Right cardiac atrium (tissue), 5 donors: ENCODE measurements at regions not wholly inside any gene's neighbourhood (a gene's known extent, or its start where the extent isn't known, plus 50 kb on each side); places are given as distances from the start of the nearest gene placed in this dataset.

Source experiments
- ATAC-seq, 2 donors: fragments of 200-7000 bp; cut with Tn5 transposase; one replicate each; pipeline versions ENCODE4 v1.8.0 to v1.9.1; 2020; ENCODE audit warnings: moderate library complexity in 2 of 2, mild to moderate bottlenecking in 1 of 2
- DNase-seq, 3 donors: peaks; one replicate each; pipeline ENCODE4 v3.0.0-alpha.2; 2020
- H3K27ac ChIP-seq: one replicate; pipeline ENCODE4 v1.5.1; 2013; ENCODE audit warnings: mild to moderate bottlenecking, low read length, control low read depth, moderate library complexity
- H3K27me3 ChIP-seq: one replicate; pipeline ENCODE4 v1.6.1; 2013; ENCODE audit not compliant: control insufficient read depth, insufficient read depth
- H3K4me1 ChIP-seq: one replicate; pipeline ENCODE4 v1.6.1; 2013; ENCODE audit warnings: low read length; ENCODE audit not compliant: control insufficient read depth, insufficient read depth
- H3K4me3 ChIP-seq: one replicate; pipeline ENCODE4 v1.5.1; 2013; ENCODE audit warnings: low read length, control low read depth
- H3K9me3 ChIP-seq: one replicate; pipeline ENCODE4 v1.6.1; 2013; ENCODE audit warnings: low read length; ENCODE audit not compliant: control insufficient read depth
- WGBS: extraction: QIAGEN DNeasy Blood & Tissue Kit; methylation state at CpG from one replicate; pipeline ENCODE4 v1.1.7; 2013; 5-methylcytosine and 5-hydroxymethylcytosine counted together
- intact Hi-C, 4 donors: fragments of 100-400 bp; cut with DNase I; formaldehyde crosslinking; loops; one replicate each; pipeline versions ENCODE4 v1.11.0 to v1.14.0; 2022 to 2023
- microRNA-seq, 2 donors: library from miRNA; unstranded; fragments of <30 nt; microRNA quantifications; one replicate each; pipeline ENCODE4 v1.2.0, GENCODE V29; 2020 to 2021
- donor health status: healthy with polysubstance abuse.
- donor health status: DM: no; HTN: yes; CAD: no.
- donor health status: DM: no; HTN: no; CAD: no.
- donor health status: DM: no; HTN: yes; CAD: no; lungs with severe emphysema.
- donor health status: DM: yes; HTN: yes; CAD: no.

DNA sequence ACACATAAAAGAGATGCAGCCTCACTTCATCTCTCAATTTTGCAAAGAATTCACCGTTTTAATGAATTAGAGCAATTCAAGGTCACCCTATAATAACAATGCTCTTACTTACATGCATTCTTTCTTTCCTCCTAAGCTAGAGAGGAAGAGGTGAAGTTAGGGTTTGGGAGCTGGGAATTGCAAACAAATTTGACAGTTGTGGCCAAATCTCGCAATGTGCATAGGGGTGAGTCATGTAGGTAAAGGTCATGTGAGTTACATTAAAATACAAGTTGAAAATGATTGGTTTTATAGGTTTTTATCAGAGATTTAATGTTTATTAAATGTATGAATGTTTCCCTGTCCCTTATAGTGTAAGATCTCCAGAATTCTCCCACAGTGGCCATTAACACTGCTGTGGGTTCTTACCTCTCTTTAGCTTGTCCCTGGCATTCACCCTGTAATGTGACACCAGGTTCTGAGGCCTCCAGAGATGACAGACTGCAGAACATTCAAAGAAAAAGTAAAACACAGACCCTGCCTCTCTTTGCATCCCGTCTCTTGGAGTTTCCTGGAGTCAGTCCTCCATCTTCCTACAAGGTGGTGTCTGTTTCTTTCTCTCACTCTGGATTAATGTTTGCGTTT lies 53.7 kb upstream of the LGALSL start:
- Histone ChIP-seq H3K4me1 (peaks cover 15% of the 10 kb centered on the region), H3K27ac (no peak overlapping the region), H3K4me3 (no peak overlapping the region), H3K27me3 (no peaks in the 10 kb centered on the region), H3K9me3 (no peaks in the 10 kb centered on the region)
- WGBS, result 86% methylated on average over 4 of the region's 4 CpGs
- DNase-seq (no peak), ATAC-seq (no peak)
- intact Hi-C loops, result loop anchor here in 2 of 4 donors (10.0 kb wide), 1 partner anchor 55 kb away; the partner anchor contains the start of gene LGALSL (in 2 of the 2)

DNA sequence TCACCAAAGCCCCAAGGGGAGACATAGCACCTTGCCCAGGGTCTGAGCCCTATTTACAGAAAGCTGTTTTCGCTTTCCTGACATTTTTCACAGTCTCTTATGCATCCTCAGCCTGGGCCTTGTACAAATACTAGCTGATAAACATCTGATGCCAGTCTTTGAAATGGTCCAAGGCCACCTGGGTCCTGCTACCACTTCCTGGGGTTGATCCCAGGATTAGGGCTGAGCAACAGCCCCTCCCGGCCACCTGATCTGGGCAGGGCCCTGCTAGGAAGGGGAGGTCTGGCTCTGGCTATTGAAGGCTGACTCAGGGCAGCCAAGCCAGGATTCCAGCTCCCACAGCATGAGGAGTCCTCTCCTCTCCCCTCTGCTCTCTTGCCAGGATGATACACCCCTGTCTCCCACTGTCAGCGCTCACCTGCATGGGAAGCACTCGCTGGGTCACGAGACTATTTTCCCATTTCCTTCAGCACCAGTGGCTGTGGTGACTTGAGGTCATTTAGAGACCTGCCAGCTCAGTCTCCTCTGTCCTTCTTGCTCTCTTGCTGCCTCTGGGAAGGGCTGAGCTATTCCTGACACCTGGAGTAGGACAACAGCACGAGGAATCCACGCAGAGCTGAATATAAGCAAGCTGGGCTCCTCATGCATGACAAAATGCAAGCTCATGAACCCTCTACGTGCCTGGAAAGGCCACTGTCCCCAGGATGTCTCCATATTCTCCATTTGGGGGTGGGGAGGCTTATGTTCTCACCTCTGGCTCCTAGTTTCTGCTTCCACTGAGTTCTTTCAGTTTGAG lies 53.0 kb upstream of the LGALSL start:
- Histone ChIP-seq H3K27me3 (no peaks in the 10 kb centered on the region), H3K9me3 (no peaks in the 10 kb centered on the region), H3K4me1 (peaks cover 20% of the 10 kb centered on the region), H3K4me3 (no peak overlapping the region), H3K27ac (no peak overlapping the region)
- 89% methylated on average over 8 of the region's 8 CpGs for WGBS
- peak in 1 of 3 donors; percentile 34 for DNase-seq
- ATAC-seq, result no peak
- intact Hi-C loops, result loop anchor here in 2 of 4 donors (10.0 kb wide), 1 partner anchor 54 kb away; the partner anchor contains the start of gene LGALSL (in 2 of the 2)

DNA sequence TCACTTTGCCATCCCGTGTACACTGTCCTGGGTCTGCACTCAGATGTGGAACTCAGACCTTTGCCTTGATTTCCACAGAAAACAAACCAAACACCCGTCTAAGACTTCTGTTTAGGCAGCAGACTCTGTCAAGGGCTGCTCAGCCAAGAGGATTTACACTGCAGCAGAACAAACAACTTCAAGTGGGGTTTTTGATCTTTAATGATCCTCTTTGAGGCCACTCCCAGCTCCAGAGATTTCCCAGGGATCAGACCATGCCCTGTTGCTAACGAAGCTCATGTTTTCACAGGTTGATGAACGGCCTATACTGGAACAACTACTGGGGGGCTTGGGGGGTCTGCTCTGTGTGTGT lies 52.5 kb upstream of the LGALSL start:
- no peak for ATAC-seq
- Histone ChIP-seq H3K27ac (no peak overlapping the region), H3K27me3 (no peaks in the 10 kb centered on the region), H3K4me1 (peaks cover 24% of the 10 kb centered on the region), H3K4me3 (no peak overlapping the region), H3K9me3 (no peaks in the 10 kb centered on the region)
- intact Hi-C loops, result loop anchor here in 2 of 4 donors (10.0 kb wide), 1 partner anchor 53 kb away; the partner anchor contains the start of gene LGALSL (in 2 of the 2)
- DNase-seq, result no peak
- WGBS, result 88% methylated on average over 4 of the region's 4 CpGs

DNA sequence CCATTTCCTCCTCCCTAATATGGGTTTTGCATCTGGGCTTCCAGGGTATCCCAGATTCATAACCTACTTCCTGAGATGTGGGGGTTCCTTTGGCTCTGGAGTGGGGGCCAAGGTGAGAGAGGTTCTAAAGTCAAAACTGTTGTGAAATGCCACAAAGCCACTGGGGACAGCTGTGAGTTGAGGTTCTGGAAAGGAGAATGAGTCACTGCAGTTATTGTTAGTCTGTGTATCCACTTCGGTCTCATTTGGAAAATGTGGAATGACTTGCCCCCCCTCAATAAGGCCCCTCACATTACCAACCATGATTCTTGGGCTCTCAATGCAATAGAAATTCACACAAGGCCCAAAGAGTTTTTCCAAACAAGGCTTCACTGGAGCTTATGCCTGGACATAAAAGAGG lies 51.1 kb upstream of the LGALSL start:
- no peak for ATAC-seq
- DNase-seq, result peak in 1 of 3 donors; percentile 33
- intact Hi-C loops, result loop anchor here in 2 of 4 donors (10.0 kb wide), 1 partner anchor 52 kb away; the partner anchor contains the start of gene LGALSL (in 2 of the 2)
- Histone ChIP-seq H3K27ac (peak overlapping the region; percentile 98), H3K9me3 (no peaks in the 10 kb centered on the region), H3K4me1 (peaks cover 24% of the 10 kb centered on the region), H3K27me3 (no peaks in the 10 kb centered on the region), H3K4me3 (no peak overlapping the region)
- 30% methylated on average over 1 of the region's 1 CpG for WGBS

DNA sequence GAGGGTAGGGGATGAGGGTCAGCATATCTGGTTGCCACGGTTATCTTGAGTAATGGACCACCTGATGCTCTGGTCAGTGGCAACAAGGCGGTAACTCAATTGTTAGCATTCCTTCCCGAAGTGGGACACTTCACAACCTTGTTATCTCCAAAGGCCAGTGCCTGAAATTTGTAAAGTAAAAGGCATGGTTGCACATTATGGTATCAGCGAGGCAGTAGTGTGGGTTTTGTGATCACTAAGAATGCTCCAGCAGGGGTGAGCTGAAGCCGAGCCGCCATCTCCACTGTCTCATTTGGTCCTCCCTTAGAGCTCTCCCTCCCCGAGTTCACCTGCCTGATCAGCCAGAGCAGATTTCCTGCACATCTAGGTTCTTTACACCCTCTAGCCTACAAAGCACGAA lies 50.5 kb upstream of the LGALSL start:
- DNase-seq (peak in 1 of 3 donors; percentile 42), ATAC-seq (no peak)
- peak overlapping the region; percentile 98 for H3K27ac ChIP-seq
- H3K27me3 ChIP-seq, result no peaks in the 10 kb centered on the region
- H3K4me3 ChIP-seq, result no peak overlapping the region
- intact Hi-C loops, result loop anchor here in 2 of 4 donors (10.0 kb wide), 1 partner anchor 51 kb away; the partner anchor contains the start of gene LGALSL (in 2 of the 2)
- H3K9me3 ChIP-seq, result no peaks in the 10 kb centered on the region
- WGBS, result 53% methylated on average over 8 of the region's 8 CpGs
- peaks cover 24% of the 10 kb centered on the region for H3K4me1 ChIP-seq

DNA sequence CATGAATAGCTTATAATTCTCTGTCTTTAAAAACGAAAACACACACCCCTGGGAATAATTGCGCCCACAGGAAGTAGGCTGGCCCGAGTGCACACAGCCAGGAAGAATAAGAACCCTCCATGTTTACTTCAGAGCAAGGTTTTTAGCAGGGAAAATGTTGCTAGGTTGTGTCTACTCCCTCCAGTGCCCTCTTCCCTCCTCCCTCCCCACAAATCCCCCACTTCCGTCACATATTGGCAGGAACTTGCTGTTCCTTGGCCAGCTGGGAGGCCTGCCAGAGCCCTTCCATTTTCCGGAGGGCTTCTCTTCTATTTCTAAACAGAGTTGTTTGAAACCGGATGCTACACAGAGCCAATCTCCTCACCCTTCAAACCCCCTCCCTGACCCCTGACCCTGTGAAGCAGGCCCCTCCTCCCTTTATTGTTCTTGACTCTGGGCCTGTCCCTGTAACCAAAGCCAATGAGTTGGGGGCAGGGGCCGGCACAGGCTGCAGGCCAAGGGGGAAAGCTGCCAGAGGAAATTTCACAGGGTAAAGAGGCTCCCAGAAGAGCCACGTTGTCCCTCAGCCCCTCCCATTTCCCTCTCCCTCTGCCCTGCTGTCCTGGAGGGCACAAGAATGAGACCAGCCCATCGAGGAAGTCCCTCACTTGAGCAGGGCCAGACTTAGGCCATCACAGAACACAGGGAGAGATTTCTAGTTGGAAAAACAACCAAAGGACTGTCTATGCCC lies 49.8 kb upstream of the LGALSL start:
- Histone ChIP-seq H3K27ac (peak overlapping the region; percentile 98), H3K4me1 (peaks cover 24% of the 10 kb centered on the region), H3K27me3 (no peaks in the 10 kb centered on the region), H3K4me3 (no peak overlapping the region), H3K9me3 (no peaks in the 10 kb centered on the region)
- intact Hi-C loops, result loop anchor here in 2 of 4 donors (10.0 kb wide), 1 partner anchor 51 kb away; the partner anchor contains the start of gene LGALSL (in 2 of the 2)
- DNase-seq (peak; percentile 92 to 95 (median 95)), ATAC-seq (peak; percentile 95)
- 4% methylated on average over 9 of the region's 9 CpGs for WGBS

Small RNAs in the stretch of these regions (microRNA-seq; reads per million reads assigned to microRNA genes)
- gene MIR4433A (0 reads per million in 2 donors), gene MIR4433B (0 reads per million in 2 donors)
